WTC11 (cell line): ENCODE measurements at regions not wholly inside any gene's neighbourhood (a gene's known extent, or its start where the extent isn't known, plus 50 kb on each side); places are given as distances from the start of the nearest gene placed in this dataset.

ENCODE experiments used
- ATAC-seq: fragments of 200-7000 bp; cut with Tn5 transposase; 2 replicates; pipeline ENCODE4 v1.10.0; 2021; ENCODE audit warnings: mild to moderate bottlenecking, moderate library complexity
- CTCF ChIA-PET: fragments of 300-600 bp; sonication (Branson Sonifier 250); formaldehyde crosslinking; loops from one replicate; lab custom pipeline; 2021; ENCODE audit warnings: antibody characterized with exemption; lab: Charles Lee
- POLR2A ChIA-PET: fragments of 350-600 bp; sonication (Branson Sonifier 250); formaldehyde crosslinking; loops from one replicate; lab custom pipeline; 2021; ENCODE audit warnings: antibody characterized with exemption; lab: Charles Lee
- DNase-seq: peaks from one replicate; pipeline ENCODE4 v3.0.0; 2021; ENCODE audit warnings: low spot score
- H3K27ac Mint-ChIP-seq: 2 replicates; pipeline ENCODE4 v1.8.0; 2021; ENCODE audit warnings: mixed read lengths
- H3K27me3 Mint-ChIP-seq: 2 replicates; pipeline ENCODE4 v1.8.0; 2021; ENCODE audit warnings: low read depth, mild to moderate bottlenecking, moderate library complexity, mixed read lengths
- H3K36me3 Mint-ChIP-seq: 2 replicates; pipeline ENCODE4 v1.8.0; 2021; ENCODE audit warnings: mixed read lengths
- H3K4me1 Mint-ChIP-seq: 2 replicates; pipeline ENCODE4 v1.8.0; 2022; ENCODE audit warnings: mixed read lengths
- H3K4me3 Mint-ChIP-seq: 2 replicates; pipeline ENCODE4 v1.8.0; 2021; ENCODE audit warnings: mild to moderate bottlenecking, moderate library complexity, mixed read lengths
- H3K9me3 Mint-ChIP-seq: 2 replicates; pipeline ENCODE4 v1.8.0; 2021; ENCODE audit warnings: mixed read lengths
- ARID4B ChIP-seq: sonication (generic); formaldehyde crosslinking; IDR thresholded peaks from 2 replicates; pipeline ENCODE4 v1.8.0; 2023; ENCODE audit warnings: missing genetic modification reagents, mild to moderate bottlenecking, borderline replicate concordance
- CREB1 ChIP-seq: sonication (generic); formaldehyde crosslinking; IDR thresholded peaks from 2 replicates; pipeline ENCODE4 v1.8.0; 2023; ENCODE audit warnings: mild to moderate bottlenecking, missing genetic modification reagents
- CREM ChIP-seq: sonication (generic); formaldehyde crosslinking; IDR thresholded peaks from 2 replicates; pipeline ENCODE4 v1.8.1; 2022; ENCODE audit warnings: mild to moderate bottlenecking, missing genetic modification reagents, moderate library complexity
- CTCF ChIP-seq: fragments of 200-600 bp; IDR thresholded peaks from 2 replicates; pipeline ENCODE4 v1.8.0; 2022; ENCODE audit warnings: antibody characterized with exemption
- E2F5 ChIP-seq: sonication (generic); formaldehyde crosslinking; IDR thresholded peaks from 2 replicates; pipeline ENCODE4 v1.8.1; 2022; ENCODE audit warnings: mild to moderate bottlenecking, moderate library complexity, missing genetic modification reagents
- ETV6 ChIP-seq: sonication (generic); formaldehyde crosslinking; IDR thresholded peaks from 2 replicates; pipeline ENCODE4 v1.8.1; 2022; ENCODE audit warnings: mild to moderate bottlenecking, missing genetic modification reagents
- FOXP1 ChIP-seq: sonication (generic); formaldehyde crosslinking; IDR thresholded peaks from 2 replicates; pipeline ENCODE4 v1.8.0; 2022; ENCODE audit warnings: missing genetic modification reagents, mild to moderate bottlenecking, moderate library complexity, borderline replicate concordance
- HMGA2 ChIP-seq: fragments of 250-450 bp; sonication (Bioruptor Pico); IDR thresholded peaks from 2 replicates; pipeline ENCODE4 v1.4.0; 2021; ENCODE audit warnings: mild to moderate bottlenecking, moderate library complexity
- HMGXB4 ChIP-seq: sonication (generic); formaldehyde crosslinking; IDR thresholded peaks from 2 replicates; pipeline ENCODE4 v1.8.1; 2023; ENCODE audit warnings: mild to moderate bottlenecking, moderate library complexity, missing genetic modification reagents
- JUN ChIP-seq: sonication (generic); formaldehyde crosslinking; IDR thresholded peaks from 2 replicates; pipeline ENCODE4 v1.8.0; 2023; ENCODE audit warnings: mild to moderate bottlenecking, missing genetic modification reagents
- NFATC4 ChIP-seq: fragments of 250-450 bp; sonication (Bioruptor Pico); IDR thresholded peaks from 2 replicates; pipeline ENCODE4 v1.9.0; 2021; ENCODE audit warnings: mild to moderate bottlenecking
- NFYB ChIP-seq: sonication (generic); formaldehyde crosslinking; conservative IDR thresholded peaks from 2 replicates; pipeline ENCODE4 v1.8.0; 2022; ENCODE audit warnings: low read depth, missing genetic modification reagents
- NR2C2 ChIP-seq: sonication (generic); formaldehyde crosslinking; IDR thresholded peaks from 2 replicates; pipeline ENCODE4 v1.8.0; 2022; ENCODE audit warnings: mild to moderate bottlenecking, missing genetic modification reagents
- RELA ChIP-seq: sonication (generic); formaldehyde crosslinking; IDR thresholded peaks from 2 replicates; pipeline ENCODE4 v1.8.1; 2022; ENCODE audit warnings: missing genetic modification reagents, mild to moderate bottlenecking, borderline replicate concordance
- SMAD3 ChIP-seq: sonication (generic); formaldehyde crosslinking; IDR thresholded peaks from 2 replicates; pipeline ENCODE4 v1.8.0; 2022; ENCODE audit warnings: missing genetic modification reagents, mild to moderate bottlenecking, borderline replicate concordance
- SMAD4 ChIP-seq: sonication (generic); formaldehyde crosslinking; IDR thresholded peaks from 2 replicates; pipeline ENCODE4 v1.8.0; 2022; ENCODE audit warnings: mild to moderate bottlenecking, missing genetic modification reagents
- USF1 ChIP-seq: sonication (generic); formaldehyde crosslinking; IDR thresholded peaks from 2 replicates; pipeline ENCODE4 v1.8.0; 2022; ENCODE audit warnings: mild to moderate bottlenecking, missing genetic modification reagents
- ZNF138 ChIP-seq: sonication (generic); formaldehyde crosslinking; conservative IDR thresholded peaks from 2 replicates; pipeline ENCODE4 v1.8.1; 2022; ENCODE audit warnings: mild to moderate bottlenecking, moderate library complexity, missing genetic modification reagents
- ZNF232 ChIP-seq: sonication (generic); formaldehyde crosslinking; IDR thresholded peaks from 2 replicates; pipeline ENCODE4 v1.8.0; 2022; ENCODE audit warnings: mild to moderate bottlenecking, missing genetic modification reagents
- ZNF281 ChIP-seq: sonication (generic); formaldehyde crosslinking; IDR thresholded peaks from 2 replicates; pipeline ENCODE4 v1.8.0; 2023; ENCODE audit warnings: mild to moderate bottlenecking, missing genetic modification reagents
- ZNF416 ChIP-seq: fragments of 250-450 bp; sonication (Bioruptor Pico); IDR thresholded peaks from 2 replicates; pipeline ENCODE4 v1.9.0; 2021; ENCODE audit warnings: mild to moderate bottlenecking, inconsistent platforms
- ZSCAN18 ChIP-seq: fragments of 250-450 bp; sonication (Bioruptor Pico); IDR thresholded peaks from 2 replicates; pipeline ENCODE4 v2.1.2; 2022; ENCODE audit warnings: mild to moderate bottlenecking, moderate library complexity

- no peak for TF ChIP-seq ARID4B (CRISPR knock-in tag)
- TF ChIP-seq JUN (CRISPR knock-in tag) = no peak
- TF ChIP-seq SMAD4 = no peak
- TF ChIP-seq NR2C2 (CRISPR knock-in tag) = no peak
These were observed 157.1 kb downstream of the FTCDNL1 start (continued) for GRCh38 chr2:199693861-199694260.

- H3K36me3 Mint-ChIP-seq = no peaks in the 10 kb centered on the region
- no peaks in the 10 kb centered on the region for H3K27me3 Mint-ChIP-seq
- H3K4me3 Mint-ChIP-seq = no peak overlapping the region
- H3K4me1 Mint-ChIP-seq = peaks cover 8% of the 10 kb centered on the region
- CTCF ChIA-PET = interaction anchor here (1.1 to 1.6 kb wide), 2 partner anchors 9 to 96 kb away, joined by 4 to 6 read pairs; no protein-coding TSS in a partner anchor
- no peak overlapping the region for H3K27ac Mint-ChIP-seq
- no peak for DNase-seq
- POLR2A ChIA-PET = no interaction called here
- no peak for ATAC-seq
- TF ChIP-seq NFYB (CRISPR knock-in tag) = no peak
- TF ChIP-seq E2F5 (CRISPR knock-in tag) = no peak
- no peak for TF ChIP-seq CTCF
- TF ChIP-seq ZSCAN18 (CRISPR knock-in tag) = no peak
- TF ChIP-seq ZNF232 = no peak
- TF ChIP-seq FOXP1 = no peak
- no peak for TF ChIP-seq CREM (CRISPR knock-in tag)
- no peak for TF ChIP-seq NR2C2 (CRISPR knock-in tag)
- no peak for TF ChIP-seq ZNF281 (CRISPR knock-in tag)
- TF ChIP-seq ZNF416 (CRISPR knock-in tag) = no peak
- TF ChIP-seq ETV6 = no peak
- no peak for TF ChIP-seq USF1
- no peak for TF ChIP-seq HMGA2 (CRISPR knock-in tag)
- TF ChIP-seq ZNF138 = no peak
- no peak for TF ChIP-seq RELA (CRISPR knock-in tag)
- TF ChIP-seq SMAD3 = no peak
- no peak for TF ChIP-seq NFATC4 (CRISPR knock-in tag)
- TF ChIP-seq CREB1 = no peak
- TF ChIP-seq HMGXB4 = no peak
- TF ChIP-seq, all 79 proteins: peak for 0
- H3K9me3 Mint-ChIP-seq = no peaks in the 10 kb centered on the region; the same call in 1 of the 2 replicates
These were observed 158.5 kb downstream of the FTCDNL1 start for GRCh38 chr2:199692489-199692888.
